ENCODE measurements at regions not wholly inside any gene's neighbourhood (a gene's known extent, or its start where the extent isn't known, plus 50 kb on each side); places are given as distances from the start of the nearest gene placed in this dataset.
"Not testable (repeated sequence)": the region's sequence is repeated elsewhere in the genome, so short reads cannot be mapped to it uniquely, and the experiment has no call there.

DNA sequence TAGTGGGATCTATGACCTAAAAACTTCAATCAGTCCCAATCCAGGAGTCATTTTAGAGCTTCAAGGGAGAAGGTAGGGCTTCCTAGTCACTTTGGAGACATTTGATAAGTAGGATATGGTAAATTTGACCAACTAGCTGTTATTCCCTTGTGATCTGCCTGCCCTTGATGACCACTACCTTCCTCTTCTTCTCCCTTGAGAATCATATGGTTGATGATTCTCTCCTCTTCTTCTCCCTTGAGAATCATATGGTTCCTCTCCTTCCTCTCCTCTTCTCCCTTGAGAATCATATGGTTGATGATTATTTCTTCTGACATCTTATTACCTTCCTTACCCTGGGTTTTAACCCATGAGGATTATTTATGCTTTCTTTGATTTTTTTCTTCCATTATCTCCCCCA lies 482.6 kb upstream of the TENM3 start:
- DNase-seq = no peak

GRCh38 chr4:181761156-181761555 lies 482.0 kb upstream of the TENM3 start:
- no peak for DNase-seq

- DNase-seq = no peak
Measured at GRCh38 chr4:181766061-181766548, 477.1 kb upstream of the TENM3 start.

- DNase-seq = no peak
Measured at GRCh38 chr4:181770971-181771370, 472.2 kb upstream of the TENM3 start.

DNA sequence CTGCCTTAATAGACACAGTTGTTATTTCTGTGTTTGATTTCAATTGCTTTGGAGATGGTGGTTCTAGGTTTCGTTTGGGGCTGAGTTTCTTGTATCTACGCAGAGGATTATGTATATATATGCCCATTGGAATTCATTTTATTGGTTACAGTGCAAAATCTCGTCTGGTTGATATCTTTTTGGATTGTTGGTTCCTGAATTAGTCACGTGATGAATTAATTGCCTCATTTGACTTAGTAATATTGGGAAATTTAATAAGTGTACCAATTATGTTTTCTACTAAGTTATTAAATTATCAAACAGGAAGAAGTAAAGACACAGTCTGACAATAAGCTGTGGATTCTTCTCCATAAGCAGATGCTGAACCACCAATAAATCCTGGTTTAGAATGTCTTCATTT lies 467.9 kb upstream of the TENM3 start:
- no peak for DNase-seq

GRCh38 chr4:181776264-181777054 lies 466.7 kb upstream of the TENM3 start:
- no peak for DNase-seq

DNA sequence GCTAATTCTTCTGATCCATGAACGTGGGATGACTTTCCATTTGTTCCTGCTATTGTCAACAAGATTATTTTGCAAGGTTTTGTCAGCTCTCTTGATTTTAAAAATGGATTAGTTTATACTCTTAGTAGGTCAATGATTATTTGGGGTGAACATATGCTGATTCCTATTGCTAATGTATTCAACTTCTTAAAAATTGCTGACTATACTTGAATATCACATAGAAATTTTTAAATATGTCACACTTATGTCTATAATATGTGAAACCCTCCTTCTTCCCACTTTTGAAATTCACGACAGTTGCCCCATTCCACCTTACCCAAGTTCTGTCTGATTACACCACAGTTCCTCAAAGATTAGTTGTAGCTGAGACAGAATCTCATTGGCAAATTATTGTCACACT lies 465.7 kb upstream of the TENM3 start:
- no peak for DNase-seq

- DNase-seq = no peak
Measured at GRCh38 chr4:181784881-181785280, 458.3 kb upstream of the TENM3 start.

- DNase-seq = no peak
Measured at GRCh38 chr4:181792641-181793040, 450.6 kb upstream of the TENM3 start.

DNA sequence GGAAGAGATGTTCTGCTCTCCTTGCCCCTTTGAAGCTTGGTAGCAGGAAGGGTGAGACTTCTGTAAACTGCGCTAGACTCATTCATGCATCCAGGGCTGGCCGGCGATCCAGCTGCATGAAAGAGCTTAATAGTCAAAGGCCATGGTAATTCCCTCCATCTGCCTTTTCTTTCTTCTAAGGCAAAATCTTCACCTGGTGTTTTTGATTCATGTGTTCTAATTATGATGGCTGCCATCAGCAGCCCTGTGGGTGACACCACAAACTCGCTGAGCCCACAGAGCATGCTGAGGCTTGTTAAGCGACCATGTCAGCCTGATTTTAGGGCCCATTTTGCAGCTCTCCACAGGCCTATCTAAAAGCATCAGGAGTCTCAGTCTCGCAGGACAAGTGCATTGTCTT lies 450.1 kb upstream of the TENM3 start:
- no peak for DNase-seq

- DNase-seq = no peak
Measured at GRCh38 chr4:181796502-181796901, 446.7 kb upstream of the TENM3 start.

DNA sequence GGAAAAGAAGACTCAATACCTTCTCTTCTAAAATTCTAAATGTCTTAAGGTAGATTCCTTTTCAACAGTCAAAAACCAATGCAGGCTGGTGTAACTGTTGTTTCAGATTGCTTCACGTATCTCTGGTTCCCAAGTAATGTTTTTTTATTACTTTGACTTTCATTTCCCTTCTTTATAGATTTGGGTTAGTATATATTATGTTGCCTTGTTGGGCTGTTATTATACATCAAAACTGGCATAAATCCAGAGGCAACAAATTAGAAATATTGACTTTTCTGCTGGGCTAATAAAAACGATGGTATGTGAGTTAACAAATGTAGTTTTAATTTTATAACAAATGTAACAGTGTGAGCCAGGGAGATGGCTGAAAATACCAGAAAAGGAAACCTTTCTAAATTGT lies 444.7 kb upstream of the TENM3 start:
- no peak for DNase-seq

DNA sequence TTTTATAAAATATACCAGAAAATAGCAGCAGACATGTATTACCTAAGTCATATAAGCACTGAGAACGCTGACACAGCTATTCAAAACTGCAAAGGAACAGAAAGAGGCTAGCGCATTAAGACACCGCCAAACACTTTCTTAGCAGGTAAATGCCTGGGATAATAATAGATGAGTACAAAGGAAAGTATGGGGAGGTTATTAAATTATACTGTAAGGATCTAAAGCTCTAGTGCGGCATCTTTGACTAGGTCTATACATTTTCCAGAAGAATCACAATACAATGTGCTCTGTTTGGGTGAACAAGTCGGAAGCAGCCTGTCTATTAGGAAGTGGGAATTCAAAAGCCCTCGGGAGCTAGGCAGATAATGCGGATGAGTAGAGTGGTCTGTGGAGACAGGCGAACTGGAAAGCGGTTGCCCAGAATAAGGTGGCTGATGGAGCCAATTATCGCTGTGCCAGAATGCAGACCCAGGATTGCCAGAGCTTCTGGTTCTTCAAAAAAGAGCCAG lies 443.6 kb upstream of the TENM3 start:
- no peak for DNase-seq

DNA sequence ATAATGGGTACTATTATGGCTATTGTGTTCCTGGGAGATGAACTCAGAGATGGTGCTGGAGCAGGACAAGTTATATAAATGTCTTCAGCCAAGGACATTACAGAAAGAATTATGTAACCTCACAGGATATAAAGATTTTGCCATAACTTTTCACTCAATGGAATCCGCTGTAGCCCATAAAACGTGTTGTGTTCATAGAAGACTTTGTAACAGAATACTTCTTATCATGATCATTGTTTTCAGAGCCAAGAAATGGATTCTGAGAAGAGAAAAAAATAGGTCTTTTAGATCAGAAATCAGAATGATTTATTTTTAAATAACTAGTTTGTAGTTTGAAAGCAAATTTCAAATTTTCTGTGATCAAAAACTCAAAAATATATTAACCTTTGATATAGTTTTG lies 441.0 kb upstream of the TENM3 start:
- no peak for DNase-seq

GRCh38 chr4:181807771-181808170 lies 435.4 kb upstream of the TENM3 start:
- DNase-seq = no peak

DNA sequence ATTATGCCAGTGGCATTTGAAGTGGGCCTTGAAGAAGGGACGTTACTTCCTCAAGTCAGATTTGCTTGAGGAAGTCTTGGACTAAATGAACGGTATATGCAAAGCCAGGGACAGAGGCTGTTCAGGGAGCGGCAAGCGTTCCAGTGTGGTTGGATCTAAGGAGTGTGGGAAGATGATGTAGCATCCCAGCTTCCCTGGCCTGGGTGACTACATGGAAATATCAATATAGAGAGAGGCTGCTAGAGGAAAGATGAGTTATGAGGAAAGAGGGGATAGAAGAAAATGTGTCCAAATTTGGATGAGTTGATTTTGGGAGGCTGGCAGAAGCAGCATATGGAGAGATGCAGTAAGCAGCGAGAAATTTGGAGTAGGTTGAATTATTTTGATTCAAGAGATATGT lies 432.5 kb upstream of the TENM3 start:
- no peak for DNase-seq

DNA sequence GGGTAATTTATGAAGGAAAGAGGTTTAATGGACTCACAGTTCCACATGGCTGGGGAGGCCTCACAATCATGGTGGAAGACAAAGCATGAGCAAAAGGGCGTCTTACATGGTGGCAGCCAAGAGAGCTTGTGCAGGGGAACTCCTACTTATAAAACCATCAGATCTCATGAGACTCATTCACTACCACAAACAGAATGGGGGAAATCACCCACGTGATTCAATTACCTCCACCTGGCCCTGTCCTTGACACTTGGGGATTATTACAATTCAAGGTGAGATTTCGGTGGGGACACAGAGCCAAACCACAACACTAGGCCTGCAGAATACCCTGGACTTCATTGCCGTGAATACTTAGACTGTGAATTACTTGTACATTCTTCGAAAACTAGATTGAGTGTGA lies 431.7 kb upstream of the TENM3 start:
- DNase-seq = not testable (repeated sequence)

- DNase-seq = no peak
Measured at GRCh38 chr4:181819946-181820345, 423.3 kb upstream of the TENM3 start.

DNA sequence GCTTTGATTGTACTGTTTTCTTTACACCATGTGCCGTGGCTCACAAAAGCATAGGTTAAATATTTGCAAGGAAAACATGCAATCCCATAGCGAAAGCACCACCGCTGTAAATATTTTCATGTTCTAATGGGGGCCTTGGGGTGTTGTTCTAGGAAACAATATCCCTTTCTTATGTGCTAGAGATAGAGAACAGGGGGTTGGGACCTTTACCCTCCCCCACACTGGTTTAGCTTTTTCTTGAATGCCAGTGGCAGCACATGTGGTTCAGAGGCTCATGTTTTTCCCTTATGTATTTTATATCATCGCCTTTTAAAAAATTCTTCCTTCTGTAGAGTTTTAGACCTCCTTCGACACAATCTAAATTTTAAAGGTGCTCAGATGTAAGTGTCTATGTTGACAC lies 422.6 kb upstream of the TENM3 start:
- DNase-seq = no peak

DNA sequence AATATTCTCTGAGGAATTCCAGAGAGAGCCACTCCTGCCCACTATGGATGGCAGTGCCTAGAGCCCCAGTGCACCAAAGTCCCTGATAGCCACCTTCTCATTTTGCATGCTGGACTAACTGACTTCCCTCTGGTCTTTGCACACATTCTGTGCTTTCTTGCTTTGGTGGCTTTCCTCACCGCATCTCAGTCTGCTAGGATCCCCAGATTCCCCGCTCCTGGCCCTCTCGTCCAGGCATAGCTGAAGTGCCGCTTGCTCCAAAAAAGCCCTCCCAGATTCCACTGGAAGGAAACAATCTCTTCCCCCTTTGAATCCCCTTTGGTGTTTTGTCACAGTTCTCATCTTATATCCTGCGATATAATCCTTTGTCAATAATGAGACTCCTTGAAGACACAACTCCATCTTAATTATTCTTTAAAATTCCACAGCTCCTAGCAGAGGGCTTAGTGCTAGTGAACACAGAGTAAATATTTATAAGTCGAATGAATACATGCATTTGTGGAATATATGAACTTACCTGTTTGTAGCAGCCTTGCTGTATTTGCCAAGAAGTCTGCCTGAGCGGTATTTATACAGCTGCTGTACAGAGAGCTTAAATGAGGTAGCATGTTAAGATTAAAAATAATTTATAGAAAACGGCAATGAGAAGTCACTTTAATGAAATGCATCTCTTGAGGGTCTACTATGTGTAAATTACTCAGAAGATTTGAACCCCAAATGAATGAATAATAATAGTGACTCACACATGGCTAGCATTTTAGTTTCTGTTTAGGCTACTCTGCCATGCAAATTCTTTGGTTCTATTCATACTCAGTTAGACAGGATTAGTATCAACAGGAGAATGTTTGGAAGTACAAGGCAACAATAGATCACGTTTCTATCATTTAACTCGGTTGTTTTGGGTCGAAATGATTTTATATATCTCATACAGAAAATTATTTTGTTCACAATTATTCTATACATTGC lies 421.9 kb upstream of the TENM3 start:
- no peak for DNase-seq

DNA sequence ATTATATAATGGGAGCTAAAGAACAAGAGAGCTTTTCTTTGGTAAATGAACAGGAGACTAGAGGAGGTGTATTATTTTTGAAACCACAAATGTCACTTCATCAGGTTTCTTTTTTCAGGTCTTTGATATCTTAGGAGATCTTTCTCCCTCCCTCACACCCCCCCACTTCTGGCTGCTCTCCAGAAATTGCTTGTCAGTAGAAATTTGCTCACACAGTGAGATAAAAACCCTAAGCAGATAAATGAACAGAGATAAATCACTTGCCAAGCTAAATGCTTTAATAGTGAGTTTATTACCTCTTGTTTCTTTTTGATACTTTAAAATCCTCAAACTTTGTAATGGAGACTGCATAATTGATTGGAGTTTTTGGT lies 421.2 kb upstream of the TENM3 start:
- DNase-seq = no peak

DNA sequence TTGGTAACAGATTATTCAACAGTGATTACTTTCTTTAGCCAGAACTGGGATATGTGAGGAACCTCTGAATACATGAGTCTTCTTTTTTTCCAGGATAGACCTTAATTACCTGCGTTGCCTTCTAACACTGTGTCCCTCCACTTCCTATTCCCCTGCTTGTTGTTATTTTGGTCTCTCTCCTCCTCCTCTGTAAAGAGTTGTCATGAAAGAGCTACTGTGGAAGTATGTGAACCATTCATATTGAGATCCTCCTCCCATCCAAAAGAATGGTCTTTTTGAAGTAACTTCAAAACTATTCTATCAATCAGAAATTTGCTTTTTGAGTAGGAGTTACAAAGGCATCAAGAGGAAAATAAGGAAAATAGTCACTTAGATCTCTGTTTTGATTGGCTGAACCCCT lies 420.0 kb upstream of the TENM3 start:
- DNase-seq = no peak

DNA sequence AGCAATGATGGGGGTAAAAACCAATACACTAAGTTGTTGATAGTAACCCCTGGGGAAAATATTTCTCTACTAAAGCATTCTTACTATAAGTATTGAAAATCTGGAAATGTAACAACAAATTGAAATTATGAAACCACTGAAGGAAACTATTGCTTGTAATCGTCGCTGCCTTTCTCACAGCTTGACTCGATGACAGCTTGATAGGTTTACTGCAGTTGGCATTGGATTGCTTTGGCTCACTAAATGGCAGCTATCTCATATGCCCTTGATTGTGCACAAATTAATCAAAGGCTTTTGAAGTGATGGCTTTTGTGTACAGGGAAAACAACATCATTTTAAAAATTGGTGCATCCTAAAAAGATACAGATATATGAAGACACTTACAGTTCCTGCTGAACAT lies 419.6 kb upstream of the TENM3 start:
- no peak for DNase-seq

DNA sequence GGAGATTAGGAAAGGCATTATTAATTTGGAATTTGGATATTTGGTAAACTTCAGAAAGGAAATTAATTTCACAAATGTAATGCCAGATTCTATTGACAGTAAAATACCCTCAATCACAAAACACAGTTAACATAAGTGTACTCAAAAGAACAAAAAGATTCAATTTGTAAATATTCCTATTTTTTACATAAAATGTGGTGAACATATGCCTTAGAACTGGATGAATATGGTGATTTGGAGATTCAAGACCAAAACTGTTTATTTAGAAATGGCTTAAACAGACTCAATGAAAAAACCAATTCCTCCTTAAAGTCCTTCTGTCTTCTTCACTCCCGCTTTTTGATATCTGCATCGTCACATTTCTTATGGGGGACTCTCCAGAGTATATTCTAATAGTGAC lies 417.6 kb upstream of the TENM3 start:
- no peak for DNase-seq

Measured in CD4-positive, alpha-beta T cell treated with Interferon gamma for 1 hour (primary cell).